Fibroblast of pulmonary artery (primary cell): ENCODE measurements at regions not wholly inside any gene's neighbourhood (a gene's known extent, or its start where the extent isn't known, plus 50 kb on each side); places are given as distances from the start of the nearest gene placed in this dataset.

Experiments used
- DNase-seq: peaks from one replicate; pipeline ENCODE4 v3.0.0-alpha.2; 2010; ENCODE audit warnings: low read depth
- H3K4me3 ChIP-seq: replicated peaks from 2 replicates; pipeline ENCODE4 v1.5.1; 2011; ENCODE audit warnings: low read depth, mild to moderate bottlenecking, control low read depth, low read length, moderate library complexity
- TF ChIP-seq, protein P1 (sequence below): IDR thresholded peaks from 2 replicates; pipeline ENCODE4 v1.5.1; 2011; ENCODE audit warnings: mild to moderate bottlenecking, control low read depth, low read length, inconsistent platforms; ENCODE audit errors: missing control alignments

DNA sequence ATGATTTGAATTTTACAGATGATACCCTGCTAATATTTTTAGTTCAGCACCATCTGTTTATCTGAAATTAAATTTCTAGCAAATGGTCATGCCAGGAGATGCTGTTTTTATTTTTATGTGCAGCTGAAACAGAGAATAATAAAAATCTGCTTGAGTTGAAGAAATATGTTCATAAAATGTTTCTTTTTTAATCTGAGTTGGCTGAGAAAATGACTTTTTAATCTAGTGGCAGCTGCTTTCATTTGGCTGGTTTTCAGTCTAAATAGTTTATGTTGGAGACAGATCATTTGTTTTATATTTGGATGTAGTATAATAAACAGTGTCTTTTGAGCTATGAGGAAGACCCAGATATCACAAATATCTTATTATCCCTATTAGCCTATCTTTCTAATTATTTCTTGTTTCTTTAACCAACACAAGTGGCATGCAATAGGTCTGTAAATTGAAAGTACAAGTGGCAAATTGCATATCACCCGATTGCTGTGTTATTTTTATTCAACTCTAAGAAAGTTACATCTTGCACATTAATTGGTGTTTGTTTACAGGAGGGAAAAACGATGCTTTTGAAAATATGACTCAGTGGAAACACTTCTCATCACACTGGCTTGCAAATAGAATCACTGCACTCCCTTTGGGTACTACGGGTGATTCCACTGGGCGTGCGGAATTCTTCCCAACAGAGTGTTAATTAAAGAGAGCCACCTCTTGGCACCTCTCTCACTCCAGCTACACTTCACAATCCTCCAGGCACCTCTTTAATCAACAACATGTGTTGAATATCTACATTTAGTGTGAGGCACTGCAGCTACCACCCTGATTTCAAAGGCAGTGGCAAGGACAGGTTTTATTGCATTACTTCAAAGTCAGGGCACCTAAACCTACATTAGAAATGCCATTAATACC, 51.7 kb upstream of the AP1S2 start:
- DNase-seq, result no peak
- TF ChIP-seq, protein P1, sequence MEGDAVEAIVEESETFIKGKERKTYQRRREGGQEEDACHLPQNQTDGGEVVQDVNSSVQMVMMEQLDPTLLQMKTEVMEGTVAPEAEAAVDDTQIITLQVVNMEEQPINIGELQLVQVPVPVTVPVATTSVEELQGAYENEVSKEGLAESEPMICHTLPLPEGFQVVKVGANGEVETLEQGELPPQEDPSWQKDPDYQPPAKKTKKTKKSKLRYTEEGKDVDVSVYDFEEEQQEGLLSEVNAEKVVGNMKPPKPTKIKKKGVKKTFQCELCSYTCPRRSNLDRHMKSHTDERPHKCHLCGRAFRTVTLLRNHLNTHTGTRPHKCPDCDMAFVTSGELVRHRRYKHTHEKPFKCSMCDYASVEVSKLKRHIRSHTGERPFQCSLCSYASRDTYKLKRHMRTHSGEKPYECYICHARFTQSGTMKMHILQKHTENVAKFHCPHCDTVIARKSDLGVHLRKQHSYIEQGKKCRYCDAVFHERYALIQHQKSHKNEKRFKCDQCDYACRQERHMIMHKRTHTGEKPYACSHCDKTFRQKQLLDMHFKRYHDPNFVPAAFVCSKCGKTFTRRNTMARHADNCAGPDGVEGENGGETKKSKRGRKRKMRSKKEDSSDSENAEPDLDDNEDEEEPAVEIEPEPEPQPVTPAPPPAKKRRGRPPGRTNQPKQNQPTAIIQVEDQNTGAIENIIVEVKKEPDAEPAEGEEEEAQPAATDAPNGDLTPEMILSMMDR, result no peak
- H3K4me3 ChIP-seq, result no peak overlapping the region
